IPS-20b (cell line): ENCODE measurements at regions not wholly inside any gene's neighbourhood (a gene's known extent, or its start where the extent isn't known, plus 50 kb on each side); places are given as distances from the start of the nearest gene placed in this dataset.

Source experiments
- H3K27ac ChIP-seq: one replicate; pipeline ENCODE4 v1.5.1; 2013; ENCODE audit warnings: low read length
- H3K27me3 ChIP-seq: 2 replicates; pipeline ENCODE4 v1.6.1; 2013; ENCODE audit warnings: mild to moderate bottlenecking, low read length, inconsistent platforms; ENCODE audit not compliant: insufficient read depth
- H3K36me3 ChIP-seq: 2 replicates; pipeline ENCODE4 v1.6.1; 2013; ENCODE audit warnings: low read depth, mild to moderate bottlenecking, inconsistent platforms, low read length, moderate library complexity; ENCODE audit not compliant: insufficient read depth
- H3K4me1 ChIP-seq: 2 replicates; pipeline ENCODE4 v1.6.1; 2013; ENCODE audit warnings: mild to moderate bottlenecking, control low read depth, inconsistent platforms, low read length, moderate library complexity; ENCODE audit not compliant: insufficient read depth
- H3K4me3 ChIP-seq: 2 replicates; pipeline ENCODE4 v1.5.1; 2013; ENCODE audit warnings: mild to moderate bottlenecking, low read length, inconsistent platforms
- H3K9ac ChIP-seq: 2 replicates; pipeline ENCODE4 v1.6.1; 2013; ENCODE audit warnings: low read depth, mild to moderate bottlenecking, inconsistent platforms, low read length, moderate library complexity
- H3K9me3 ChIP-seq: 2 replicates; pipeline ENCODE4 v1.6.1; 2013; ENCODE audit warnings: mild to moderate bottlenecking, low read depth, low read length, inconsistent platforms; ENCODE audit not compliant: insufficient read depth

DNA sequence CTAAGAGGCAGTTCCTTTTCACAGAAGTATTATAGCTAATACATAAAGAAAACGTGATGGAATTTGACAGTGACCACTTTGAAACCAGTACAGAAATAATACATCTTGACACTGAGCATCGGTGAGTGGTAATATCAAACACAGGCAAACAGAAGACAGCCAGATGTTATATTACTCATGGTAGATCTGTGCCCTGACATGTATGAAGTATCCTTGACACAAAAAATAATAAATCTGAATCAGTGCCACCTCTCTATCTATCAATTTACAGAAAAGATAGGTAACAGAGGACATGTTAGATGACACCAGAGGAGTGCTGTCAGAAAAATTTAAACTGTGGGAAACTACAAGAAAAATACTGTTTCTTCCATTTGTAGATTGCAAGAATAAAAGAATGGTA is 217.4 kb upstream of the POT1 start:
- Histone ChIP-seq H3K36me3 (no peaks in the 10 kb centered on the region), H3K9me3 (no peaks in the 10 kb centered on the region), H3K27me3 (no peaks in the 10 kb centered on the region), H3K4me3 (no peak overlapping the region), H3K4me1 (no peaks in the 10 kb centered on the region), H3K27ac (no peak overlapping the region), H3K9ac (no peak overlapping the region)

GRCh38 chr7:125136755-125137532 is 207.3 kb upstream of the POT1 start:
- Histone ChIP-seq H3K27me3 (no peaks in the 10 kb centered on the region), H3K9ac (no peak overlapping the region), H3K4me3 (no peak overlapping the region), H3K36me3 (no peaks in the 10 kb centered on the region), H3K4me1 (peaks cover 10% of the 10 kb centered on the region; the same call in 1 of the 2 replicates), H3K9me3 (no peaks in the 10 kb centered on the region), H3K27ac (peak overlapping the region; percentile 31)

- Histone ChIP-seq H3K4me1 (peaks cover 10% of the 10 kb centered on the region; the same call in 1 of the 2 replicates), H3K36me3 (no peaks in the 10 kb centered on the region), H3K4me3 (no peak overlapping the region), H3K27me3 (no peaks in the 10 kb centered on the region), H3K9me3 (no peaks in the 10 kb centered on the region), H3K27ac (no peak overlapping the region), H3K9ac (no peak overlapping the region)
These were observed 206.7 kb upstream of the POT1 start for GRCh38 chr7:125136341-125136740.

- H3K36me3 ChIP-seq = no peaks in the 10 kb centered on the region
- H3K4me1 ChIP-seq = no peaks in the 10 kb centered on the region
- H3K9ac ChIP-seq = no peak overlapping the region
- H3K27ac ChIP-seq = no peak overlapping the region
- no peaks in the 10 kb centered on the region for H3K27me3 ChIP-seq
- no peak overlapping the region for H3K4me3 ChIP-seq
- no peaks in the 10 kb centered on the region for H3K9me3 ChIP-seq
These were observed 200.5 kb upstream of the POT1 start for GRCh38 chr7:125130173-125130572.

- no peaks in the 10 kb centered on the region for H3K27me3 ChIP-seq
- H3K9me3 ChIP-seq = no peaks in the 10 kb centered on the region
- H3K36me3 ChIP-seq = no peaks in the 10 kb centered on the region
These were observed 197.7 kb upstream of the POT1 start for GRCh38 chr7:125127304-125127703.

GRCh38 chr7:125126376-125126775 is 196.8 kb upstream of the POT1 start:
- Histone ChIP-seq H3K9me3 (no peaks in the 10 kb centered on the region), H3K36me3 (no peaks in the 10 kb centered on the region), H3K9ac (no peak overlapping the region), H3K27ac (no peak overlapping the region), H3K4me1 (no peaks in the 10 kb centered on the region), H3K27me3 (no peaks in the 10 kb centered on the region), H3K4me3 (no peak overlapping the region)

More at GRCh38 chr7:125127304-125127703, 197.7 kb upstream of the POT1 start:
- Histone ChIP-seq H3K4me1 (no peaks in the 10 kb centered on the region), H3K27ac (no peak overlapping the region), H3K9ac (no peak overlapping the region), H3K4me3 (no peak overlapping the region)

DNA sequence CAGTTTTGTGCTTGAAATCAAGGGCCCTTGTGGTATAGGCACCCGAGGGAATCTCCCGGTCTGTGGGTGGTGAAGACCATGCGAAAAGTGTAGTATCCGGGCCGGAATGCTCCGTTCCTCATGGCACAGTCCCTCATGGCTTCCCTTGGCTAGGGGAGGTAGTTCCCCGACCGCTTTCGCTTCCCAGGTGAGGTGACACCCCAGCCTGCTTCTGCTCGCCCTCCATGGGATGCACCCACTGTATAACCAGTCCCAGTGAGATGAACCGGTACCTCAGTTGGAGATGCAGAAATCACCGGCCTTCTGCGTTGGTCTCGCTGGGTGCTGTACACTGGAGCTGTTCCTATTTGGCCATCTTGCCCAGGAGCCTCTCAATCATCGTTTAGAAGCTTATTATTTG is 195.7 kb upstream of the POT1 start:
- H3K36me3 ChIP-seq = no peaks in the 10 kb centered on the region
- no peaks in the 10 kb centered on the region for H3K4me1 ChIP-seq
- H3K27ac ChIP-seq = no peak overlapping the region
- no peak overlapping the region for H3K4me3 ChIP-seq
- H3K9me3 ChIP-seq = no peaks in the 10 kb centered on the region
- no peaks in the 10 kb centered on the region for H3K27me3 ChIP-seq
- no peak overlapping the region for H3K9ac ChIP-seq

DNA sequence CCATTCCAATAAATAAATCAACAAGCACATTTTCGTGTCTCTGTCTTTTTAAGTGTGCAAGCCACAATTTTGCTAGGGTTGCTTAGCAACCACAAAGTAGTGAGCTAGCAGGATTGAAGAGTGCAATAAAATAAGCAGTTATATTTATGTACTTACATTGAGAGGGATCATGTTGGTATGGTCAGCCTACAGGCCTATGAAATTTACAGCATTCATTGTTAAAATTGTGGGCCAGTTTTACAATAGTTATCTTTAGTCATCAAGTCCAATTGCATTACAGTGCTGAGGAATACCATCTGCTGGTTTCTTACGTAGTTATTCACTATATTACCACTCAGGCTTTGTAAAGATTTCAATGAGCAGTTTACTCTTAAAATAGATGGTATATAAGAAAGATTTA is 192.5 kb upstream of the POT1 start:
- H3K4me3 ChIP-seq = no peak overlapping the region
- H3K9ac ChIP-seq = no peak overlapping the region
- H3K27me3 ChIP-seq = no peaks in the 10 kb centered on the region
- no peaks in the 10 kb centered on the region for H3K9me3 ChIP-seq
- no peak overlapping the region for H3K27ac ChIP-seq
- H3K4me1 ChIP-seq = no peaks in the 10 kb centered on the region
- no peaks in the 10 kb centered on the region for H3K36me3 ChIP-seq

- H3K36me3 ChIP-seq = no peaks in the 10 kb centered on the region
- no peak overlapping the region for H3K9ac ChIP-seq
These were observed 190.0 kb upstream of the POT1 start for GRCh38 chr7:125119559-125120115.

GRCh38 chr7:125118444-125118843 is 188.8 kb upstream of the POT1 start:
- no peak overlapping the region for H3K27ac ChIP-seq
- H3K9ac ChIP-seq = no peak overlapping the region
- no peaks in the 10 kb centered on the region for H3K4me1 ChIP-seq
- no peak overlapping the region for H3K4me3 ChIP-seq
- no peaks in the 10 kb centered on the region for H3K27me3 ChIP-seq
- no peaks in the 10 kb centered on the region for H3K9me3 ChIP-seq
- no peaks in the 10 kb centered on the region for H3K36me3 ChIP-seq

More at GRCh38 chr7:125119559-125120115, 190.0 kb upstream of the POT1 start:
- Histone ChIP-seq H3K9me3 (no peaks in the 10 kb centered on the region), H3K4me1 (no peaks in the 10 kb centered on the region), H3K4me3 (no peak overlapping the region), H3K27ac (no peak overlapping the region), H3K27me3 (no peaks in the 10 kb centered on the region)

GRCh38 chr7:125112850-125113249 is 183.2 kb upstream of the POT1 start:
- Histone ChIP-seq H3K36me3 (no peaks in the 10 kb centered on the region), H3K9me3 (no peaks in the 10 kb centered on the region; the same call in none of the 2 replicates), H3K9ac (no peak overlapping the region), H3K4me3 (no peak overlapping the region), H3K4me1 (no peaks in the 10 kb centered on the region), H3K27me3 (no peaks in the 10 kb centered on the region), H3K27ac (no peak overlapping the region)

GRCh38 chr7:125099519-125099918 is 169.9 kb upstream of the POT1 start:
- Histone ChIP-seq H3K4me3 (no peak overlapping the region), H3K9me3 (no peaks in the 10 kb centered on the region), H3K36me3 (no peaks in the 10 kb centered on the region), H3K4me1 (peaks cover 3% of the 10 kb centered on the region; the same call in 1 of the 2 replicates), H3K27ac (no peak overlapping the region), H3K27me3 (no peaks in the 10 kb centered on the region), H3K9ac (no peak overlapping the region)
